Smooth muscle cell of the brain vasculature (primary cell): ENCODE measurements at regions not wholly inside any gene's neighbourhood (a gene's known extent, or its start where the extent isn't known, plus 50 kb on each side); places are given as distances from the start of the nearest gene placed in this dataset.
"Not testable (repeated sequence)": the region's sequence is repeated elsewhere in the genome, so short reads cannot be mapped to it uniquely, and the experiment has no call there.

Experiments used
- DNase-seq: peaks from one replicate; pipeline ENCODE4 v3.0.0-alpha.2; 2012; ENCODE audit warnings: low read depth, low spot score

GRCh38 chr18:22813648-22814328 lies 119.3 kb upstream of the RBBP8 start:
- no peak for DNase-seq

GRCh38 chr18:22814329-22814703 lies 118.8 kb upstream of the RBBP8 start:
- no peak for DNase-seq

- no peak for DNase-seq
Observed at GRCh38 chr18:22816266-22817176, 116.6 kb upstream of the RBBP8 start.

- no peak for DNase-seq
Observed at GRCh38 chr18:22817844-22818243, 115.3 kb upstream of the RBBP8 start.

GRCh38 chr18:22822024-22822423 lies 111.1 kb upstream of the RBBP8 start:
- DNase-seq = no peak

GRCh38 chr18:22822841-22823508 lies 110.2 kb upstream of the RBBP8 start:
- DNase-seq = no peak

GRCh38 chr18:22826726-22827125 lies 106.4 kb upstream of the RBBP8 start:
- no peak for DNase-seq

- DNase-seq = no peak
Observed at GRCh38 chr18:22827216-22827615, 105.9 kb upstream of the RBBP8 start.

- DNase-seq = no peak
Observed at GRCh38 chr18:22827741-22828140, 105.4 kb upstream of the RBBP8 start.

GRCh38 chr18:22828171-22828570 lies 105.0 kb upstream of the RBBP8 start:
- DNase-seq = no peak

GRCh38 chr18:22828583-22828982 lies 104.5 kb upstream of the RBBP8 start:
- DNase-seq = not testable (repeated sequence)

- no peak for DNase-seq
Observed at GRCh38 chr18:22829781-22830180, 103.3 kb upstream of the RBBP8 start.

- DNase-seq = no peak
Observed at GRCh38 chr18:22830511-22830910, 102.6 kb upstream of the RBBP8 start.

- DNase-seq = no peak
Observed at GRCh38 chr18:22831441-22831904, 101.7 kb upstream of the RBBP8 start.

GRCh38 chr18:22836932-22837331 lies 96.2 kb upstream of the RBBP8 start:
- DNase-seq = no peak

- DNase-seq = no peak
Observed at GRCh38 chr18:22838221-22838620, 94.9 kb upstream of the RBBP8 start.

- no peak for DNase-seq
Observed at GRCh38 chr18:22838639-22839277, 94.4 kb upstream of the RBBP8 start.

- no peak for DNase-seq
Observed at GRCh38 chr18:22839340-22839821, 93.7 kb upstream of the RBBP8 start.

- DNase-seq = no peak
Observed at GRCh38 chr18:22840606-22841144, 92.5 kb upstream of the RBBP8 start.

GRCh38 chr18:22841840-22842239 lies 91.3 kb upstream of the RBBP8 start:
- DNase-seq = no peak

GRCh38 chr18:22844190-22844589 lies 88.9 kb upstream of the RBBP8 start:
- no peak for DNase-seq
